Adrenal gland (tissue), 9 donors: ENCODE measurements at regions not wholly inside any gene's neighbourhood (a gene's known extent, or its start where the extent isn't known, plus 50 kb on each side); places are given as distances from the start of the nearest gene placed in this dataset.
A peak's percentile ranks its signal among the peaks of the same experiment; 100 is the strongest.
"Not testable (repeated sequence)": the region's sequence is repeated elsewhere in the genome, so short reads cannot be mapped to it uniquely, and the experiment has no call there.

Experiments used
- DNase-seq, 7 donors: peaks; one replicate each; pipeline ENCODE4 v3.0.0-alpha.2; 2019 to 2020
- H3K27ac ChIP-seq, 5 donors: fragments of 200-600 bp; sonication (generic) in 4 of 5; 1 replicate in 3 of 5; 2 replicates in 2 of 5; pipeline versions ENCODE4 v1.5.1 to v1.8.0; 2016 to 2020; ENCODE audit warnings: mild to moderate bottlenecking in 1 of 5
- H3K27me3 ChIP-seq: fragments of 200-600 bp; 2 replicates; pipeline ENCODE4 v1.8.0; 2021
- H3K36me3 ChIP-seq, 2 donors: fragments of 200-600 bp; replicated peaks in 1 of 2; 1 replicate in 1 of 2; 2 replicates in 1 of 2; pipeline versions ENCODE4 v1.5.1 to v1.8.0; 2018 to 2022
- H3K4me1 ChIP-seq, 2 donors: fragments of 200-600 bp; replicated peaks in 1 of 2; 1 replicate in 1 of 2; 2 replicates in 1 of 2; pipeline versions ENCODE4 v1.5.1 to v1.8.0; 2018 to 2021
- H3K4me3 ChIP-seq, 4 donors: fragments of 200-600 bp; sonication (generic) in 3 of 4; one replicate each; pipeline ENCODE4 v1.5.1; 2016 to 2018
- H3K9me3 ChIP-seq, 3 donors: fragments of 200-600 bp; sonication (generic) in 1 of 3; replicated peaks in 1 of 3; 1 replicate in 2 of 3; 2 replicates in 1 of 3; pipeline versions ENCODE4 v1.5.1 to v1.8.0; 2016 to 2021
- CTCF ChIP-seq, 6 experiments: fragments of 450-650 bp in 4 of 6; fragments of 200-600 bp in 2 of 6; sonication (generic) in 1 of 6; IDR thresholded peaks; 1 replicate in 5 of 6; 2 replicates in 1 of 6; pipeline versions ENCODE4 v1.5.1 to v1.8.0; 2016 to 2021; ENCODE audit warnings: antibody characterized with exemption in 6 of 6, mild to moderate bottlenecking in 2 of 6, moderate library complexity in 1 of 6
- POLR2A ChIP-seq, 2 donors: fragments of 450-650 bp; IDR thresholded peaks; one replicate each; pipeline ENCODE4 v1.6.1; 2017; ENCODE audit warnings: antibody characterized with exemption in 2 of 2, mild to moderate bottlenecking in 2 of 2, moderate library complexity in 1 of 2
- WGBS, 4 donors: extraction: QIAGEN DNeasy Blood & Tissue Kit in 2 of 4; methylation state at CpG; one replicate each; pipeline versions ENCODE4 v1.1.5 to v1.1.7; 2013 to 2017; 5-methylcytosine and 5-hydroxymethylcytosine counted together
- intact Hi-C, 2 donors: fragments of 100-400 bp; cut with DNase I; formaldehyde crosslinking; loops; one replicate each; pipeline versions ENCODE4 v1.14.1 to v1.15.0; 2022 to 2023
- donor health status: healthy with polysubstance abuse.
- donor health status: Bipolar disorder and iron deficiency.
- donor health status: DM: yes; HTN: yes; CAD: no.
- donor health status: DM: no; HTN: no; CAD: no.
- donor health status: DM: no; HTN: no; CAD: no.

- H3K36me3 ChIP-seq = no peaks in the 10 kb centered on the region
- H3K4me1 ChIP-seq = no peaks in the 10 kb centered on the region
- H3K4me3 ChIP-seq = no peak overlapping the region
- H3K27me3 ChIP-seq = no peaks in the 10 kb centered on the region
- WGBS, 4 donors = 3 to 36% (median 24%) methylated on average over 1 of the region's 1 CpG
- H3K9me3 ChIP-seq = no peaks in the 10 kb centered on the region
- no peak for DNase-seq
- intact Hi-C loops = no loop called here
- TF ChIP-seq CTCF (IDR thresholded peaks at IDR 0.05) (no peak), POLR2A (IDR thresholded peaks at IDR 0.05) (no peak)
- H3K27ac ChIP-seq = no peak overlapping the region
These were observed 54.4 kb upstream of the LGR5 start for GRCh38 chr12:71385155-71385554.

DNA sequence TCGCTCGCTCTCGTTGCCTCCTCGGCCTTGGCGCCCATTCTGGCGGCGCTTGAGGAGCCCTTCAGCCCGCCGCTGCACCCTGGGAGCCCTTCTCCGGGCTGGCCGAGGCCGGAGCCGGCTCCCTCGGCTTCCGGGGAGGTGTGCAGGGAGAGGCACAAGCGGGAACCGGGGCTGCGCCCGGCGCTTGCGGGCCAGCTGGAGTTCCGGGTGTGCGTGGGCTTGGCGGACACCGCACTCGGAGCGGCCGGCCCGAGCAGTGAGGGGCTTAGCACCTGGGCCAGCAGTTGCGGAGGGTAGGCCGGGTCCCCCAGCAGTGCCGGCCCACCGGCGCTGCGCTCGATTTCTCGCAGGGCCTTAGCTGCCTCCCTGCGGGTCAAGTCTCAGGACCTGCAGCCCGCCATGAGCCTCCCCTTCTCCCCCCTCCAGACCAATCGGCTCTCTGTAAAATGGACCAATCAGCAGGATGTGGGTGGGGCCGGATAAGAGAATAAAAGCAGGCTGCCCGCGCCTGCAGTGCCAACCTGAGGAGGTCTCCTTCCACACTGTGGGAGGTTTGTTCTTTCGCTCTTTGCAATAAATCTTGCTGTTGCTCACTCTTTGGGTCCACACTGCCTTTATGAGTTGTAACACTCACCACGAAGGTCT, 62.8 kb upstream of the LGR5 start:
- H3K27me3 ChIP-seq, H3K27ac ChIP-seq, H3K4me3 ChIP-seq, intact Hi-C loops, H3K36me3 ChIP-seq, H3K4me1 ChIP-seq, H3K9me3 ChIP-seq, DNase-seq: not testable (repeated sequence)
- WGBS, 4 donors = 93 to 97% (median 96%) methylated on average over 26 to 45 of the region's 45 CpGs

DNA sequence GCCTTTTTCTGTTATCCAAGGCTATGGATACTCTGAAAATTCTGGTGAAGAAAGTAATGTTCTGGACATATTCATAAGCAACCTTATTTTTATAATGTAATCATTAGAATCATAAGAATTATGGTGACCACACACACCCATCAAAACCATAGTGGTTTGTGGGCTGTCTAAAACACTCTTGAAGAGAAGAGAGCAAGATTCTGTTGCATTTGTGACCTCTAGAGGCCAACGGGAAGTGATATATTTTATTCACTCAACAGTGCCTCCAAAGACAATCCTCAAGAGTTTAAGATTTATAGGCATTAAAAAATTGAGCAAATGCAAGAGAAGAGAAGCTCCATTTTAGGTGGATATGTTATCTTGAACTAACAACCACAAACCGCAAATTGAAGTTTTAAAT, 68.5 kb upstream of the LGR5 start:
- Histone ChIP-seq H3K4me1 (no peaks in the 10 kb centered on the region), H3K27me3 (no peaks in the 10 kb centered on the region), H3K36me3 (no peaks in the 10 kb centered on the region), H3K27ac (no peak overlapping the region), H3K4me3 (no peak overlapping the region), H3K9me3 (no peaks in the 10 kb centered on the region)
- intact Hi-C loops = no loop called here
- 22 to 41% (median 29%) methylated on average over 2 of the region's 2 CpGs for WGBS, 4 donors
- no peak for DNase-seq
- TF ChIP-seq CTCF (IDR thresholded peaks at IDR 0.05) = peak in 3 of 6 experiments; percentile 10 to 23 (median 15)
- TF ChIP-seq POLR2A (IDR thresholded peaks at IDR 0.05) = no peak

DNA sequence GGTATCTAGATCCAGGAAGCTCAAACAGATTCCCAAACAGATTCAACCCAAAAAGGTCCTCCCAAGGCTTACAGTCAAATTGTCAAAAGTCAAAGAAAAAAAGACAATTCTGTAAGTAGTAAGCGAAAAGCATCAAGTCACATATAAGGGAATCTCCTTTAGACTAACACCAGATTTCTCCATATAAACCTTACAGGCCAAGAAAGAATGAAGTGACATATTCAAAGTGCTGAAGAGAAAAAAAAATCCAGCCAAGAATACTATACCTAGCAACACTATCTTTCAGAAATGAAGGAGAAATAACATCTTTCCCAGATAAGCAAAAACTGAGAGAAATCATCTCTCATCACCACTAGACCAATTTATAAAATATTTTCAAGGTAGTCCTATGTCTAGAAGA, 79.6 kb upstream of the LGR5 start:
- Histone ChIP-seq H3K36me3 (no peaks in the 10 kb centered on the region), H3K4me1 (no peaks in the 10 kb centered on the region), H3K27ac (no peak overlapping the region), H3K4me3 (no peak overlapping the region), H3K9me3 (no peaks in the 10 kb centered on the region), H3K27me3 (no peaks in the 10 kb centered on the region)
- TF ChIP-seq POLR2A (IDR thresholded peaks at IDR 0.05) (no peak), CTCF (IDR thresholded peaks at IDR 0.05) (no peak)
- 90 to 93% (median 91%) methylated on average over 1 of the region's 1 CpG for WGBS, 4 donors
- intact Hi-C loops = no loop called here
- DNase-seq = no peak

- Histone ChIP-seq H3K4me1 (no peaks in the 10 kb centered on the region), H3K27me3 (no peaks in the 10 kb centered on the region), H3K36me3 (no peaks in the 10 kb centered on the region), H3K4me3 (no peak overlapping the region), H3K27ac (no peak overlapping the region), H3K9me3 (no peaks in the 10 kb centered on the region)
- 0 to 2% (median 0%) methylated on average over 1 of the region's 1 CpG for WGBS, 4 donors
- TF ChIP-seq POLR2A (IDR thresholded peaks at IDR 0.05) = no peak
- intact Hi-C loops = no loop called here
- DNase-seq = no peak
These were observed 83.0 kb upstream of the LGR5 start for GRCh38 chr12:71356569-71356968.
